ENCODE measurements at regions not wholly inside any gene's neighbourhood (a gene's known extent, or its start where the extent isn't known, plus 50 kb on each side); places are given as distances from the start of the nearest gene placed in this dataset.

- TF ChIP-seq CTCF (IDR thresholded peaks at IDR 0.05) (no peak), POLR2AphosphoS5 (IDR thresholded peaks at IDR 0.05) (no peak)
These were observed 281.1 kb downstream of the MRPS30 start for GRCh38 chr5:45089870-45090269.
